Stimulated activated CD4-positive, alpha-beta T cell treated with anti-CD3 and anti-CD28 coated beads, TNF-alpha, amount 100 ng/mL, for 24 hours (primary cell): ENCODE measurements at regions not wholly inside any gene's neighbourhood (a gene's known extent, or its start where the extent isn't known, plus 50 kb on each side); places are given as distances from the start of the nearest gene placed in this dataset.

Experiments
- DNase-seq, 3 experiments: peaks; one replicate each; pipeline ENCODE4 v3.0.0-alpha.2; 2020; ENCODE audit warnings: low read depth in 3 of 3

DNA sequence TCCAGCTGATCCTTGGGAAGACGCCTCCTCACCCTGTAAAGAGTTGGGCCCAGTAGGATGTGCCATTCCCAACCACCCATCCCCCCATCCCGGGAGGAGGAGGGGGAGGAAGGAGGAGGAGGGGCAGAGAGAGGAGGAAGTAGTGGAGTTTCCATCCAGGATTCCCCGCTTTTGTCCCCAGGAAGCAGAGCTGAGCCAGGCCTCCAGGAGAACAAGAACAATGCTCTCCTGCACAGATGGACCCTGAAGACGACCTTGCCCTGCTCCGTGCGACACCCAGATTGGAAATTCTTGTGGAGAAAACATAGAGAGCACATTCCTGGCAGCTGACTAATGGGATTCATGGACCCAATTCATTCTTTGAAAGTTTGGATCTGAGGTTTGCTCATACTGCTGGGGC lies 132.3 kb upstream of the CRY1 start:
- no peak for DNase-seq

DNA sequence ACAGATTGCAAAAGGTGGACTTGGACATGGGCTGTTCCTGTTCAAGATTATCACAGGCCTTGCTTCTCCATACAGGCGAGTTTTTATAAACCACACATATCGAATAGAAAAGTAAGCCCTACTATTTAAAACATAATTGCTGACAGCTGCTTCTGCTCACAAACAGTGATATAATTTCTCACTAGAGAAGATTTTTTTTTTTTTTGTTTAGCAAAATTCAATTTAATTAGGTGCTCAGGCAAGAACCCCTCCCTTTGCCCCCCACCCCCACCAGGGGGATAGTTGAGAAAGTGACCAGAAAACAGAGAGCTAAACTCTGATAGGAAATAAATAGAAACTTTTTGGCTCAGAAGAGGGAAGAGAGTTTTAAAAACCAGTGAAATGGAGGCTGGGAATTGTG lies 132.8 kb upstream of the CRY1 start:
- no peak for DNase-seq

DNA sequence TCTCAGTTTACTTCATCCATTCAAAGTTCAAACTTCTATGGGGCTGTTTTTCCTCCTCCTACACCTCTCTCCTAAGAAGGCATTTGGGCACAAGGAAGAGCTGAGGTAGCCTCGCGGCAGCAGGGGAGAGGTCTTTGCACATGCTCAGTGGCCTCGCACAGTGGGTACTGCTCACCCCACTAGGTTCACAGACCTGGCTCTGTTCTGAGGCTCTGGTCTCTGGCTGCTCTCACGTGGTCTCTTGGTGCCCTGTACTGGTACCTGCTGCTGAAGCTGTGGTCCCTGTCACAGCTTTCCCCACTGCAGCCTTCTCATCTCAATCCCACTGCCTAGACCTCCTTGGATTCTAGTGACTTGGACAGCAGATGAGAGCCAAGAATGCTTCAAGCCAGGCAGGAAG lies 134.7 kb upstream of the CRY1 start:
- DNase-seq: no peak

DNA sequence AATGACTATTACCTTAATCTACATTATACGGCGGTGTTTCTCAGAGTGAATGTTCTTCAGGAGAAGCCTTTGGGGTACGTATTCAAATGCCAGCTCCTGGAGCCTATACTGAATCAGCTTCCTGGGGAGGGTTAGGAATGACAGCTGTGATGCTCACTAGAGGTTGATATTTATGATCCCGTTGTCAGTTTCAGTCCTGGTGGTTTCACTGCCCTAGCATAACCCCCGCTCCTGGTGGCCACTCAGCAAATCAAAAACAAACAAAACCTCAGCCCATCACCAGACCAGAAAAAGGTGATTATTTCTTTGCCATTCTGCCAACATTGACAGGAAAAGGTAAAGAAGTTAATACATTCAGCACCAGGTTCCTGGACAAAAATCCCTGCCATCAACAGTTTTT lies 136.5 kb upstream of the CRY1 start:
- DNase-seq: no peak

DNA sequence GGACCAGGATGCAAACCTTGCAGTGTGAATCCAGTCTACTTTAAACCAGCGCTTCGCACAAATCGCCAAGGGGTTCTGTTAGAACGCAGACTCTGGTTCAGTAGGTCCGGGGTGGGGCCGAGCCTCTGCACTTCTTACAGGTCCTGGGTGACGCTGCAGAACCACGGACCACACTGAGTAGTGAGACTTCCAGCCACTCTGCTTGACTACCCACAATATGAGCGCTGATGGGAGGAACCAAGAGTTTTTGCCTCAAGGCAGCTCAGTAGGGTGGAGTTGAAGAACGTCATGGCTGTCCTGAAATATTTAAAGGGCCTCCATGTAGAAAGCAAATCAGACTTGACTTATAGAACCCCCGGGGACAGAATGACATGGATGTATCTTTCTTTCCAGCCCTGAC lies 138.0 kb upstream of the CRY1 start:
- DNase-seq: no peak

DNA sequence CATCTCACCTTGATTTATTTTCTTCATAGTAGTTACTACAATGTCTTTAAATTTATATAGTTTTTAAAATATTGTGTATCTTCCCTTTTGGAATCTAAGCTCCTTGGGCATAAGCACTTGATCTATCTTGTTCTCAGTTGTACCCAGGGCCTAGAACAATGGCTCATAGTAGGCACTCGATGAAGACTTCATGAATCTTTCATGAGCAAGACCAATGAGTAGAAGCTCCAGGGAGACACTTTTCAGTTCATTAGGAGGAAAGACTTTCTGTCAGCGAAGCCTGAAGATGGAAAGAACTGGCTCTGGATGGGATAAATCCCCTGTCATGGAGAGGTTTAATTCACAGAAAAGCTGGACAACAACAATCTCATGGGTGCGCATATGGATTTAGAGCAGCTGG lies 140.2 kb upstream of the CRY1 start:
- DNase-seq: no peak

DNA sequence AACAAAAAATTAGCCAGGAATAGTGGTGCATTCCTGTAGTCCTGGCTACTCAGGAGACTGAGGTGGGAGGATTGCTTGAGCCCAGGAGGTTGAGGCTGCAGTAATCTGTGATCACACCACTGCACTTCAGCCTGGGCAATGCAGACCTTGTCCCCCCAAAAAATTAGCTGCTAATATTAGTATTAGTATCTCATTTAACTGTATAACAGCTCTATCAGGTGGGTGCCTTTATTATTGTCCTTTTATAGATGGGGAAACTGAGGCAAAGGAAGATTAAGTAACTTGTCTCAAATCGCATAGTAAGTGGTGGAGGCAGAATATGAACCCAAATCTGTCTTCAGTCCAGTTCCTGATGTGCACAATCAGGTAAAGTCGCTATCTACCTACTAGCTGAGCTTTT lies 142.3 kb upstream of the CRY1 start:
- DNase-seq: no peak

DNA sequence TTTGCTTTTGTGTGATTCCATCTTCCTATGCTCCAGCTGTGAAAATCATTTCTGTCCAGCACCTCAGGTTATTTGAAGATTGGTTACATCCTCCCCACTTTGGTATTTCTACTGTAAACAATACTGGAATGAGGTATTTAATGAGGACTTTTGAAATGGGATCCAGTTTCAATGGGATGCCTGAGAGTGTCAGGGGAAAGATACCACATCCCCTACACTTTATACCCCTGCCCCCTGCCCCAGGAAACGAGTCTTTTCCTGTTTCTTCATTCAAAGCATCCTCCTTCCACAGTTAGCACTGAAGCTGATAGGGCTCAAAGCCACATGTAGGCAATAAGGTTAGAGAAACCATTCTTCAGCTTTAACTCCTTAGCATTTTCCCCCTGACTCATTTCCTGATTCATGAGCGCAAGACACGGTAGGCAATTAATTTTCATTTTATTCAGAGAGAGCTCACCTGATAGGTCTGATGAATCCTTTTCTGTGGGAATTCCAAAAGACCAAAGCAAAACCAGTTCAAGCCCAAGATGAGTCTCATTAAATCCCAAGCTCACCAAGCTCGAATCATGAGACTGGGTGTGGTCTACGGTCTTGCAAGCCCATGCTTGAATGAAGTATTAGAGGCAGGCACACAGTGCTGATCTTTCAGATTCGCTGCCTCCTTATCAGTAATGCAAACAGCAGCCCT lies 143.6 kb upstream of the CRY1 start:
- no peak for DNase-seq

DNA sequence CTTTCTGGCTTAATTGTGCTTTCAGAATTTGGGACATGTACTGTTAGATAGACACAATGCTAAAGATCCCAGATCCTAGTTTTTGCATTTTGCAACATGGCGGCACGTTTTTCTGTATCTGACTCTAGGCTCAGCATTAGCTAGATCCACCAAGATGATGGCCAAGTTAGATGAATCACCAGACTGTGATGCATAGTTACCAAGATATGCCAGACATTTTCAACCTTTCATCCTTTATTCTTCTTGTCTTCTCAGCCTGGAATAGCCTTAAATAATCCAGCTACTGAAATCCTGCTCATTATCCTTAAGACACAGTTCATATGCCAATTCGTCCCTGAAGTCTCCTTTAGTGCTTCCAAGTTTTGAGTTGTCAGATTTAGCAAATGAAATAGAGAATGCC lies 144.9 kb upstream of the CRY1 start:
- no peak for DNase-seq

DNA sequence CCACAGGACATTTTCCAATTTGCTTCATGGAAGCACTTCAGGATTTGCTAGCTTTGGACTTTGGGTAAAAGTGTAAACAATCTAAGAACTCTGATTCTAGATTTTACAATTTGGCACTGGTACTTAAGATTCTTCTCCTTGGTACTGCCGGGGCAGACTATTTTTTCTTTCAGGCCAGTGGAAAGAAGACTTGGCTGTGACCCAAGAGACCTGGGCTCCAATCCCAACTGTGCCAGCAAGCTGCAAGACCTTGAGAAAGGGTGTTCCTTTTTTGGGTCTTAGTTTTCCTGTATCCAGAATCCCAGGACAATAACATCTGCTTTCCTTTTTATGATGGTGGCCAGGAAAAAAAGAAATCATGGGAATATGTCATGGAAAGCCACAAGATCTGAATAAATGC lies 148.1 kb upstream of the CRY1 start:
- no peak for DNase-seq

DNA sequence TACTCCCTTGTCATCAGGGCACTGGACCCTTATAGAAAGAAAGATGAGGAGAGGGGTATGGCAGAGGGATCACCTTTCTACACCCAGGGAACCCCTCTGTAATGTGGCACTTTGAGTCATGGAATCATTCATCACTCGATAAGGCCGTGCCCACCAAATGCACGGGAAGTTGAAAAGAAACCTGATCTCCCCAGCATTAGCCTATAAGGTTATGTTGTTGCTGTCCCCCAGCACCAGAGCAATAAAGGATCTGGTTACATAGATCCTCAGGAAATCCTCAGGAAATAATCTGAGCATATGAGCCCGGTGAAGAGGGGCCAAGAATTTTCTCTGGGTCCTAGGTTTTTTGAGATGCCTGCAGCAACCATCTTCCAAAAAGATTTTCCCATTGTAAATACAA lies 148.8 kb upstream of the CRY1 start:
- DNase-seq: no peak

DNA sequence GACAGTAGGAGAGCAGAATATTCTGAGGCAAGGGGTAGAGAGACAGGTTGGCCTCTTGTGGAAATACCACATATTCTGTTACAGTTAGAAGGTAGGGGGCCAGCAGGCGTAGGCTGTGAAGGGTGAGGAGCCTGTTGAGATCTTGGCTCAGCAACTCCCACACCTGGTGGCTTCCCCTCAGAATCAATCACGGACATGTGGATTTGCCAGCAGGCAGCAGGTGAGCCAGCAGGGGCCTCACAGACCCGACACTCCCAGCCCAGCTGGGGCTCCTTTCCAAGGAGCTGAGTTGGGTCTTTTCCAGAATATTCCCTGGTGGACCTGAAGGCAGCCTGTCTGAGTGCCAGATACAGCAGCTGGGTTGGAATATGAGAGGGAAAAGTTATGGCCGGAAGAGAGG lies 150.0 kb upstream of the CRY1 start:
- DNase-seq: no peak

DNA sequence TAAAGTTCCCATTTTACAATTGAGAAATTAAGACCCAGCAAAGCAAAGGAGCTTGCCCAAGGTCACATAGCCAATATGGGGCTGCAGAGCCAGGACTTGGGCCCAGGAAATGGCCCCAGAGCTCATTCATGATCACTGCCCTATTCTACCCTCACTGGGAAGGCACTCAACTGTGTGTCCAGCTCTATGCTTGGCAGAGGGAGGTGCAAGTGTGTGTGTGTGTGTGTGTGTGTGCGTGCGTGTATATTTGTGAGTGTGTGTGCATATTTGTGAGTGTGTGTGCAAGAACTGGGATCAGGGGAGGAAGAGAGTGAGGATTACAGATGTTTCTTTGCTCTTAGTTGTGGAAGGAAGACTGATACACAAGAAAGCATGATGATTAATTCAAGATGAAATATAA lies 151.2 kb upstream of the CRY1 start:
- no peak for DNase-seq

DNA sequence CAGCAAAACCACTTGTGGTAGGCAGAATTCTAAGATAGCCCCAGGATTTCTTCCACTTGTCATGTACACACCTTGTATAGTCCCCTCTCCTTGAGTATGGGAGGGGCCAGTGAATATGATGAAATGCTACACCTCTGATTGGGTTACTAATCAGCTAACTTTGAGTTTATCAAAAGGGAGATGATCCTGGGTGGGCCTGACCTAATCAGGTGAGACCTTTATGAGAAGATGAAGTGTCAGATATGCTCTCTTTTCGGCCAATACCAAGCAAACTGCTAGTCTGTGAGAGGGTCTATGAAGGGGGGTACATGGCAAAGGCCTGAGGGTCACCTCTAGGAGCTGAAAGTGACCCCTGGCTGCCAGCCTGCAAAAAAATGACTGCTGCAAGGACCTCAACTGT lies 154.3 kb upstream of the CRY1 start:
- DNase-seq: no peak

DNA sequence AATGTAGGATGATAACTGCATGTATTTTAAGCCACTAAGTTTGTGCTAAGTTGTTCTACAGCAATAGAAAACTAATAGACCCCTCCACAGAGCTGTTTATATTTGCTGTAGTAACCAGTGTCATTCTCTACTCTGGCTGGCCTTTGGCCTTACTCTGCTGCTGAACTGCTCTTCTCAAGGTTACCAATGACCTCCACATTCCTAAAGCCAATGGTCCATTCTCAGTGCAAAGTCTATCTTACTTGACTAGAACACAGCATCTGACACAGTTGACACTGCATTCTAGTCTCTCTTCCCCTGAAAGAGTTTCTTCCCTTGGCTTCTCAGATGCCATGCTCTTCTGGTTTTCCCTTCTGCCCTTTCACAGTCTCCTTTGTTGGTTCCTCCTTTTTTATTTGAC lies 154.8 kb upstream of the CRY1 start:
- no peak for DNase-seq

DNA sequence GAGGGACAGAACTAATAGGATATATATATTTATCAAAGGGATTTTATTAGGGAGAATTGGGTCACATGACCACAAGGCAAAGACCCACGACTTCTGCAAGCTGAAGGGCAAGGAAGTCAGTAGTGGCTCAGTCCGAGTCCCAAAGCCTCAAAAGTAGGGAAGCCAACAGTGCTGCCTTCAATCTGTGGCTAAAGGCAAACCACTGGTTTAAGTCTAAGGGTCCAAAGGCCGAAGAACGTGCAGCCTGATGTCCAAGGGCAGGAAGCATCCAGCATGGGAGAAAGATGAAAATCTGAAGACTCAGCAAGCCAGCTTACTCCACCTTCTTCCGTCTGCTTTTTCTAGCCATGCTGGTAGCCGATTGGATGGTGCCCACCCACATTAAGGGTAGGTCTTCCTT lies 157.9 kb upstream of the CRY1 start:
- DNase-seq: no peak

DNA sequence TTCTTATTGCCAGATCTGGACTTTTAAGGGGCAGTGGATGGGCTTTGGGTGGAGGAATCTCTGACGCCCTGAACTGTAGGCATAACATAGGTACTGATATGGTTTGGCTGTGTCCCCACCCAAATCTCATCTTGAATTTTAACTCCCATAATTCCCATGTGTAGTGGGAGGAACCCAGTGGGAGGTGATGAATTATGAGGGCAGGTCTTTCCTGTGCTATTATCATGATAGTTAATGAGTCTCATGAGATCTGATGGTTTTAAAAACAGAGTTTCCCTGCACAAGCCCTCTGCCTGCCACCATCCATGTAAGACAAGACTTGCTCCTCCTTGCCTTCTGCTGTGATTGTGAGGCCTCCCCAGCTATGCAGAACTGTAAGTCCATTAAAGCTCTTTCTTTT lies 160.0 kb upstream of the CRY1 start:
- DNase-seq: no peak

DNA sequence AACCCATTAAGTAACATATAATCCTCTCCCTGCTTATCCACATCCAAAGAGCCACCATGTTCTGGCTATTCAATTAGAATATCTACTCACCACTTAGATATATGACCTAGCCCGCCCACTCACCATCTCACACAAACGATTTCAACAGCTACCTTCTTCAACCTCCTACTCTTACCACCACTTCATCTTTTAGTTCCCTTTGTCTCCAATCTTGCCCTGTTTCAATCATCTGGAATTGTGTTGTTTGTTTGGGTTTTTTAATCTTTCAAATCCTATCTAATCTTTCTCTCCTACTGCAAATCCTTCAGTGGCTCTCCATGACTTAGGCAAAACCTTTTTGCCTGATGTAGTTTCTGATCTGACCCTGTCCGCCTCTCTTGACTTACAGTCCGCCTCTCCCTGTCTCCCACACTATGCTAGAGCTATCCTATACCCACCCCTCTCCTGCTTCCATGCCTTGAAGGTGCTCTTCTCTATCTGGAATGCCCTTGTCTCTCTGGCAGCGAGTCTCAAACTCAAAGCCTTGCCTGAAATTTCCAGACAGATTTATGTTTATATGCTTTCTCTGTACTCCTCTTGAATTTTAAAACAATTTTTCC lies 161.0 kb upstream of the CRY1 start:
- DNase-seq: no peak

DNA sequence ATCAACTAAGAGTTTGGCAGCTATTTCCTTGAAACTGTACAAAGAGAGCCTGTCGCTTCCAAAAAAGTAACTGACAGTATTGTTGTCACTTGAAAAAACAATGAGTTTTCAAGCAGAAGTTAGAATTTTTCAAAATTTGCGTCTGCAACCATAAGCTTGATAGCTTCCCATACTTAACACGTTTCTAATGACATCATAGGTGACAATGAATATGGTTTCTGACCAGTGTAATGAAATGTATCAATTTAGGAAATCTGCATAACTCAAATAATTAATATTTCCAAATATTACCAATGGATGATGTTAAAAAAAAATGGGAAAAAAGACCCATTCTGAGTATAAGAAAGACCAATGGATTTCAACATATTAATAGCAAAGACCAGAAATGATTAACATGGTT lies 165.4 kb upstream of the CRY1 start:
- DNase-seq: no peak

DNA sequence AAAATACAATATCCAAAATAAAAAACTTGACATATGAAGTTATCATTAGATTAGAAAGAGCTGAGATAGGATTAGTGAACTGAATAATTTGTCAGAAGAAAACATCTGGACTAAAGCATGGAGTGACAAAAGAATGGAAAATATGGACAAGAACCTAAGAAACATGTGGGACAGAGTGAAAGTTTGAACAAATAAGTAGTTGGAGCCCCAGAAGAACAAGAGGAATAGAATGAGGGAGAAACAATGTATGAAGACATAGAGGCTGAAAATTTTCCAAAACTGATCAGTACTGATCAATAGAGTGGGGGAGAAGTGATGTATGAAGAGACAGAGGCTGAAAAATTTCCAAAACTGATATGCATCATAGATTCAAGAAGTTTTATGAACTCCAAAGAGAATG lies 170.6 kb upstream of the CRY1 start:
- no peak for DNase-seq

DNA sequence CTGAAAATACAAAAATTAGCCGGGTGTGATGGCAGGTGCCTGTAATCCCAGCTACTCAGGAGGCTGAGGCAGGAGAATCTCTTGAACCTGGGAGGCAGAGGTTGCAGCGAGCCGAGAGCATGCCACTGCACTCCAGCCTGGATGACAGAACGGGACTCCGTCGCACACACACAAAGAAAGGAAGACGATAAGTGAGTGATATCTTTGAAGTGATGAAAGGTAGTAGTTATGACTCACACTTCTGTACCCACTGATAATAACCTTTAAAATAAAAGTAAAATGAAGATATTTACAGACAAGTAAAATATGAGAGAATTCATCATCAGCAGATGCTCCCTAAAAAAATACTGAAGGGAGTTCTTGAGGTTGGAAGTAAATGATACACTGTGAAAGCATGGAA lies 171.3 kb upstream of the CRY1 start:
- DNase-seq: no peak

DNA sequence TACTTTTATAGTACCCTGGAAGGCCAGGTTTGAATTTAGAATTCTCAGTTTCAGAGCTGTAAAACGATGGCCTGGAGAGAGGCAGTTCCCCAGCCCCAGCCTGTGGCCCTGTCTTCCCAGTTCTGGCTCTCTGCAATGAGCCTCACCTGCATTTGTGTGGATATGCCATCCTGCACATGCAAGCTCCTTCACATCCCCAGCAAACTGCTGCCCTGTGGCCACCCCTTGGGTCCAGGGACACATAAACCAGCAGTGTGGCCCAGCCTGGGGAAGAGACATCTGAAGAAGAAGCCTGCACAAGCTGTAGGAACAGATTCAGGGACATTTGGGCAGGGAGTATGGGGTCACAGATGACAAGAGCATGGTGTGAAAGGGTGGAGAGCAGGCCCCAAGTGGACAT lies 174.3 kb upstream of the CRY1 start:
- no peak for DNase-seq

DNA sequence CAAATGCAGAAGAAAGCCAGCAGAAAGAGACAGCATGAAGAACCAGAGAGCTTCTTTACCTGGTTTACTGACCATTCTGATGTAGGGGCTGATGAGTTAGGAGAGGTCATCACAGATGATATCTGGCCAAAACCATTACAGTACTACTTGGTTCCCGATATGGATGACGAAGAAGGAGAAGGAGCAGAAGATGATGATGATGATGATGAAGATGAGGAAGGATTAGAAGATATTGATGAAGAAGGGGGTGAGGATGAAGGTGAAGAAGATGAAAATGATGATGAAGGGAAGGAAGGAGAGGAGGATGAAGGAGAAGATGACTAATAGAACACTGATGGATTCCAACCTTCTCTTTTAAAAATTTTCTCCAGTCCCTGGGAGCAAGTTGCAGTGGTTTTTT lies 178.2 kb upstream of the CRY1 start:
- DNase-seq: no peak

DNA sequence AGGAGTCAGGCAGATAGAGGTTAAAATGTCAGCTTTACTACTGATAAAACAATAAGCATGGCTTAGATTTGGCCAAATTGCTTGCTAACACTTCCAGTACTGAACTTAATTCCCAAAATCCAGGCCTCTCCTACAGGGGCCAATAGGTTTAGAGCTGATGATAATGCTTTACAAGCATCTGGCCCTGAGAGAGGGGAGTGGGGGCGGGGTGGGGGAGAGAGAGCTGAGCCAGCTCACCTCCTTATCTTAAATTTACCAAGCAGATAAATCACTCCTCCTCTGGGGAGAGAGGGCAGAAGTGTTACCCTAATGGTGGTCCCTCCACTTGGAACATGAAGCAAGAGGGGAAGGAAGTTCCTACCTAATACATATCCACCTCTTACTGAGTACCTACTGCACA lies 182.2 kb upstream of the CRY1 start:
- DNase-seq: no peak
